Activated naive CD8-positive, alpha-beta T cell treated with anti-CD3 and anti-CD28 coated beads for 36 hours (primary cell): ENCODE measurements at regions not wholly inside any gene's neighbourhood (a gene's known extent, or its start where the extent isn't known, plus 50 kb on each side); places are given as distances from the start of the nearest gene placed in this dataset.

Experiments used
- DNase-seq: peaks from one replicate; pipeline ENCODE4 v3.0.0; 2021
- H3K27ac Mint-ChIP-seq: one replicate; pipeline ENCODE4 v1.8.0; 2022; ENCODE audit warnings: mild to moderate bottlenecking, moderate library complexity, mixed read lengths
- H3K27me3 Mint-ChIP-seq: one replicate; pipeline ENCODE4 v1.8.0; 2022; ENCODE audit warnings: mild to moderate bottlenecking, mixed read lengths
- H3K36me3 Mint-ChIP-seq: one replicate; pipeline ENCODE4 v1.8.0; 2021; ENCODE audit warnings: mild to moderate bottlenecking, mixed read lengths
- H3K4me1 Mint-ChIP-seq: one replicate; pipeline ENCODE4 v1.8.0; 2021; ENCODE audit warnings: mixed read lengths
- H3K4me3 Mint-ChIP-seq: one replicate; pipeline ENCODE4 v1.8.0; 2022; ENCODE audit warnings: mild to moderate bottlenecking, moderate library complexity, mixed read lengths
- H3K9me3 Mint-ChIP-seq: one replicate; pipeline ENCODE4 v1.8.0; 2022; ENCODE audit warnings: mixed read lengths

- Mint-ChIP-seq H3K4me3 (no peak overlapping the region), H3K36me3 (no peaks in the 10 kb centered on the region), H3K4me1 (no peaks in the 10 kb centered on the region), H3K27me3 (no peaks in the 10 kb centered on the region), H3K27ac (no peak overlapping the region), H3K9me3 (no peaks in the 10 kb centered on the region)
- no peak for DNase-seq
Measured at GRCh38 chr3:6228958-6229683, 631.8 kb upstream of the GRM7 start.

DNA sequence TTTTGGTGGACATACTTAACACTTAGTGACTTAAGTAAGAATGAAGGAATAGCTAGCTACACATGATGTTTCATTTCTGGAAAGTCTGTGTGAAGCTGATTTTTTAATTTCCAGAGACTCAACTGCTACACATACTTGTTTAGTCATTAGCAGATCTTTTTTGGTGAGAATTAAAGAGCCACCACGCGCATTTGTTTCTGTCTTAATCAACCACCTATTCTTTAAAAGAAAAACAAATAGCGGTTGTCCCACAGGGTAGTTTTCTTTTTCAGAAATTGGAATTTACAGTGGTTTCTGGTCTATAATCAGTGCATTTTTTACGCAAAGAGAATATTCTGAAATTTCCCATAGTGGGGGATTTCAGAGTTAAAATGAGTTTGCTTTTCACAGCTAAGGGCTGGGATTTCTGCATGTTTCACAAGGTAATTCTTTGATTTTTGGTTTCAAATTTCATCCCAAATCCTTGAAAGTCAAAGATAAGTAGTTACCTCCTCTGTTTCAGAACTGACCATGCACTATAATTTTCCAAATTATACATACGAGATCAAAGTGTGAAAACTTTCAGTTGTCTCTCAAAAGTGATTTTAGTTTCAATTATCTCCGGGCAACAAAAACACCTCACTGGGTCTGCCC is 631.0 kb upstream of the GRM7 start:
- Mint-ChIP-seq H3K9me3 (peaks cover 2% of the 10 kb centered on the region), H3K27ac (no peak overlapping the region), H3K36me3 (no peaks in the 10 kb centered on the region), H3K4me3 (no peak overlapping the region), H3K27me3 (no peaks in the 10 kb centered on the region), H3K4me1 (no peaks in the 10 kb centered on the region)
- DNase-seq = no peak

DNA sequence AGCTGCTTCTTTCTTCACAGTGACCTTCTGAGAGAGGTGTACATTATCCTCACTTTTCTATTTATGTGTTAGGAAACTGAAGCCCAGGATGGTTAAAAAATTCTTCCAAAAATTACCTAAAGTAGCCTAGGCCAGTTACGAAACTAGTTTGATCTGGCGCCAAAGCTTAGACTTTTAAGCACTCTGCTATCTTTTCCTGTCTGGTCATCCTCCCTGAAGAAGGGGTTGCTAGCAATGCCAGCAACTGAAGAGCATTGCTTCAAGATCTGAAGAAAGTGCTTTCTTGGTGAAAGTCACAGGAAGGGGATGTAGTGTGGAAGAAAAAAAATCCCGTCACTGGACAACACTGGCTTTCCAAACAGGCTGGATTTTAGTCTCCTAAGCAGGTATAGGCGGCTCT is 618.8 kb upstream of the GRM7 start:
- no peak for DNase-seq
- Mint-ChIP-seq H3K4me1 (no peaks in the 10 kb centered on the region), H3K4me3 (no peak overlapping the region), H3K36me3 (no peaks in the 10 kb centered on the region), H3K27me3 (no peaks in the 10 kb centered on the region), H3K27ac (no peak overlapping the region), H3K9me3 (peaks cover 1% of the 10 kb centered on the region)

GRCh38 chr3:6248528-6248927 is 612.4 kb upstream of the GRM7 start:
- Mint-ChIP-seq H3K27ac (no peak overlapping the region), H3K27me3 (no peaks in the 10 kb centered on the region), H3K9me3 (peaks cover 1% of the 10 kb centered on the region), H3K36me3 (no peaks in the 10 kb centered on the region), H3K4me1 (no peaks in the 10 kb centered on the region), H3K4me3 (no peak overlapping the region)
- DNase-seq = no peak

GRCh38 chr3:6249679-6250078 is 611.2 kb upstream of the GRM7 start:
- no peak for DNase-seq
- peaks cover 7% of the 10 kb centered on the region for H3K9me3 Mint-ChIP-seq
- H3K4me1 Mint-ChIP-seq = no peaks in the 10 kb centered on the region
- H3K27ac Mint-ChIP-seq = no peak overlapping the region
- H3K4me3 Mint-ChIP-seq = no peak overlapping the region
- no peaks in the 10 kb centered on the region for H3K36me3 Mint-ChIP-seq
- no peaks in the 10 kb centered on the region for H3K27me3 Mint-ChIP-seq

DNA sequence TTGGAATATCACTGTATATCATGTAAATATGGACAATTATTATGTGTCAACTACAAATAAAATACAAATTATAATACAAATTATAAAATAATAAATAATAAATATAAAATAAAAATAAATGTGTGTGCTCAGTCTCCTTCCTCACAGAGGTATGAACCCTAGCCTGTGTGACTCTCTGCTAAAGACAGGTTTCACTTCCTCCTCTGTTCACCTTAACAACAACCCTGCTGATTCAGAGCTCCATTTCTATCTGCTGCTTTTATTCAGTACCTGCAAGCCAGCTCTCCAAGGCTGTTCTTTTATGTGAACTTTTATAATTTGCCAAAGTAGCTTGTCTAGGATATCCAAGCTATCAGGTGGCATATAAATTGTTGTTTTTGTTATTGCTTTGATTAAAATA is 610.7 kb upstream of the GRM7 start:
- Mint-ChIP-seq H3K4me1 (no peaks in the 10 kb centered on the region), H3K36me3 (no peaks in the 10 kb centered on the region), H3K27ac (no peak overlapping the region), H3K4me3 (no peak overlapping the region), H3K27me3 (no peaks in the 10 kb centered on the region), H3K9me3 (peaks cover 10% of the 10 kb centered on the region)
- no peak for DNase-seq

- DNase-seq = no peak
- Mint-ChIP-seq H3K36me3 (no peaks in the 10 kb centered on the region), H3K27me3 (no peaks in the 10 kb centered on the region), H3K4me1 (no peaks in the 10 kb centered on the region), H3K27ac (no peak overlapping the region), H3K9me3 (peaks cover 13% of the 10 kb centered on the region), H3K4me3 (no peak overlapping the region)
Measured at GRCh38 chr3:6251612-6252400, 609.1 kb upstream of the GRM7 start.

GRCh38 chr3:6254490-6254889 is 606.4 kb upstream of the GRM7 start:
- Mint-ChIP-seq H3K36me3 (no peaks in the 10 kb centered on the region), H3K4me1 (no peaks in the 10 kb centered on the region), H3K27ac (no peak overlapping the region), H3K4me3 (no peak overlapping the region), H3K27me3 (no peaks in the 10 kb centered on the region), H3K9me3 (peaks cover 13% of the 10 kb centered on the region)
- no peak for DNase-seq

- DNase-seq = no peak
- Mint-ChIP-seq H3K27ac (no peak overlapping the region), H3K27me3 (no peaks in the 10 kb centered on the region), H3K9me3 (peaks cover 13% of the 10 kb centered on the region), H3K36me3 (no peaks in the 10 kb centered on the region), H3K4me1 (no peaks in the 10 kb centered on the region), H3K4me3 (no peak overlapping the region)
Measured at GRCh38 chr3:6255229-6255628, 605.7 kb upstream of the GRM7 start.

DNA sequence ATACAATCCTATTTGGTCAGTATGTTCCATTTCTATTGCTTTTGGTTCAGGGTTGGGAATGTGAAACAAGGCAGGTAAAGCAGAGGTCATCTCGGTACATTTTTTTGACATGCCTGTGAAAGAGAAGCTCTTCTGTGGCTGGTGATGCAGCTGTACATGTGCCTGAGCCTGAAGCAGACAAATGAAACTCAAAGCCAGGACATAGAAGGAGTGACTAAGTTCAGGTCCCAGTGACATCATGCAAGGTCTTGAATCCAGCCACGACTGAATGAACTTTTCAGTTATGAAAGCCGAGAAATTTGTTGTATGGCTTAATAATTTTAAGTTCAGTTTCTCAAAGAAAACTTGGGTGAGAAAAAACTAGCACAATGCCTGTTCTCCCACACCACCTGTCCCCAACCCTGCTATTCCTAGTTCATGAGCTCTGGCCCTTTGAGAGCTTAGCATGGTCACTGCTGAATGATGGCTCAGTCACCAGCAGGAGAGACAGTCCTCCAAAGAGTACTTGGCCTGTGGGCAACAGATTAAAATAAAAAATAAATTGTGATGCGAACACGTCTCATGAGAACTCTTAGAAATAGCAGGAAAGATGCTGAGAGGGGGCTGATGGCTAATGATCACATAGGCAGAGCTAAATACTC is 600.2 kb upstream of the GRM7 start:
- Mint-ChIP-seq H3K27ac (no peak overlapping the region), H3K27me3 (no peaks in the 10 kb centered on the region), H3K9me3 (no peaks in the 10 kb centered on the region), H3K4me3 (no peak overlapping the region), H3K36me3 (no peaks in the 10 kb centered on the region), H3K4me1 (no peaks in the 10 kb centered on the region)
- no peak for DNase-seq

DNA sequence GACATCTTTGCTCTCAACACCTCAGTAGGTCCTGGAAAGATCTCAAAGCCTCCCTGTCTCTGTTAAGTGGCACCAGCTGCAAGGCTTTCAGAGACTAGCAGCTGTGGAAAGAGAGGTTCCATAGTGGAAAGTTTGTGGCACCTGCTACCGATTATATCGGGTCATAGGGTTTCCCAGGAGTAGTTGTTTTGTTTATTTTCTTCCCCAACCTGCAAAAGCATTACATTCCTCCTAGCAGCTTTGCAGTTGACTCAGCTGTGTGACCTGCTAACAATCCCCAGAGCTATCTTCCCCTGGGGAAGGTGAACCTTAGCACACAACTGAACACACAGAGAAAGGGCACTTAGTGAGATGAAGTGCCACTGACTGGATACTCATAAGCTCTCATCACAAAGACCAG is 598.9 kb upstream of the GRM7 start:
- Mint-ChIP-seq H3K36me3 (no peaks in the 10 kb centered on the region), H3K27ac (no peak overlapping the region), H3K4me1 (no peaks in the 10 kb centered on the region), H3K27me3 (no peaks in the 10 kb centered on the region), H3K4me3 (no peak overlapping the region), H3K9me3 (no peaks in the 10 kb centered on the region)
- no peak for DNase-seq

DNA sequence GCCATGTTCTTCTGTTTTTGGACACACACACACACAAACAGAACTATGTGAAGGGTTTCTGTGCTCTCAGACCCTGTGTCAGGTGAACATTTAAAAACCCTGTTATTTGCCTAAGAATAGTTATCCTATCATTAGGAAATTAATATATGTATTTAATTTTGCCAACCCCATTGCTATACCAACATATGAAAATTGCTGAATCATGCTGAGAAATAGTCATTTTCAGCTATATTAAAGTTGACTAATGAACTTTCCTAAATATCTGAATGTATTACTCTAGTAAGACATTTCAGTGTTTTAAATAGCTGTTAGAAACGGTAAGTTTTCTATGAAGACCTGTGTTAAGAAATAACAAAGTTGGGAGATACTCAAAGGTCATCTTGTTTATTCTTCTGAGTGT is 596.9 kb upstream of the GRM7 start:
- no peaks in the 10 kb centered on the region for H3K27me3 Mint-ChIP-seq
- no peak overlapping the region for H3K27ac Mint-ChIP-seq
- H3K4me3 Mint-ChIP-seq = no peak overlapping the region
- no peaks in the 10 kb centered on the region for H3K4me1 Mint-ChIP-seq
- no peak for DNase-seq
- no peaks in the 10 kb centered on the region for H3K36me3 Mint-ChIP-seq
- peaks cover 4% of the 10 kb centered on the region for H3K9me3 Mint-ChIP-seq

DNA sequence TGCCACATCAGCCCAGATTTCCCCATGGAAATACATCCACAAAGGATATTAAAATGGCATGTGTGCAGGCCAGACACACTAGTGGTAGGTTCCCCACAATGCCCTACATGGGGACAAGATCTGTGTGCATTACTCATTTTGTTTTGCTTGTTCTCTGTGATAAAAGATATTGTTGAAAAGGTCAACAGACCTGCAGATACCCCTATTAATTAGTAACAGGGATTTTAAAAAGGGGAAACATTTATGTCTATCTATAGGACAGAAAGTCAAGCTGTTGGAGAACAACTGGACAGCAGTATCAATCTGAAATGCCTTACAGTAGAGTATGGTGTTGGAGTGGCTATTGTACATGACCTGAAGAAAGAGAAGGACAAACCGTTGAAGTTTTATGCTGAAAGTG is 596.0 kb upstream of the GRM7 start:
- no peaks in the 10 kb centered on the region for H3K36me3 Mint-ChIP-seq
- no peak overlapping the region for H3K27ac Mint-ChIP-seq
- no peak overlapping the region for H3K4me3 Mint-ChIP-seq
- DNase-seq = no peak
- H3K4me1 Mint-ChIP-seq = no peaks in the 10 kb centered on the region
- peaks cover 6% of the 10 kb centered on the region for H3K9me3 Mint-ChIP-seq
- no peaks in the 10 kb centered on the region for H3K27me3 Mint-ChIP-seq

- DNase-seq = no peak
Measured at GRCh38 chr3:6266135-6266534, 594.8 kb upstream of the GRM7 start.

GRCh38 chr3:6273878-6274277 is 587.0 kb upstream of the GRM7 start:
- DNase-seq = no peak
- no peak overlapping the region for H3K4me3 Mint-ChIP-seq
- H3K27me3 Mint-ChIP-seq = no peaks in the 10 kb centered on the region
- no peak overlapping the region for H3K27ac Mint-ChIP-seq
- no peaks in the 10 kb centered on the region for H3K36me3 Mint-ChIP-seq
- no peaks in the 10 kb centered on the region for H3K4me1 Mint-ChIP-seq
- H3K9me3 Mint-ChIP-seq = peaks cover 5% of the 10 kb centered on the region

More at GRCh38 chr3:6266135-6266534, 594.8 kb upstream of the GRM7 start:
- Mint-ChIP-seq H3K4me3 (no peak overlapping the region), H3K27me3 (no peaks in the 10 kb centered on the region), H3K4me1 (no peaks in the 10 kb centered on the region), H3K27ac (no peak overlapping the region), H3K36me3 (no peaks in the 10 kb centered on the region), H3K9me3 (peaks cover 7% of the 10 kb centered on the region)
